OCI-LY1 (cell line): ENCODE measurements at regions not wholly inside any gene's neighbourhood (a gene's known extent, or its start where the extent isn't known, plus 50 kb on each side); places are given as distances from the start of the nearest gene placed in this dataset.

ENCODE experiments used
- H2AFZ ChIP-seq: fragments of 200-600 bp; sonication (generic), shearing (Covaris generic); 2 replicates; pipeline ENCODE4 v1.6.0; 2014; ENCODE audit warnings: antibody characterized with exemption, mild to moderate bottlenecking, low read length
- H3F3A ChIP-seq: fragments of 200-600 bp; sonication (generic), shearing (Covaris generic); 2 replicates; pipeline ENCODE4 v1.6.0; 2014; ENCODE audit warnings: mild to moderate bottlenecking, antibody characterized with exemption, low read length, moderate library complexity; ENCODE audit not compliant: insufficient read depth
- H3K27ac ChIP-seq: fragments of 200-600 bp; sonication (generic); 2 replicates; pipeline ENCODE4 v1.5.1; 2014; ENCODE audit warnings: low read length, mixed run types, mild to moderate bottlenecking, low read depth; ENCODE audit not compliant: poor library complexity, severe bottlenecking
- H3K27me3 ChIP-seq: fragments of 200-600 bp; sonication (generic); 2 replicates; pipeline ENCODE4 v1.6.0; 2014; ENCODE audit warnings: antibody characterized with exemption, mild to moderate bottlenecking, low read length, moderate library complexity; ENCODE audit not compliant: insufficient read depth
- H3K36me3 ChIP-seq: fragments of 200-600 bp; sonication (generic); 2 replicates; pipeline ENCODE4 v1.6.1; 2014; ENCODE audit warnings: mild to moderate bottlenecking, antibody characterized with exemption, low read length, moderate library complexity, mixed read lengths; ENCODE audit not compliant: insufficient read depth
- H3K4me1 ChIP-seq: fragments of 200-600 bp; sonication (generic); 2 replicates; pipeline ENCODE4 v1.5.1; 2014; ENCODE audit warnings: mild to moderate bottlenecking, low read length, moderate library complexity; ENCODE audit not compliant: insufficient read depth, severe bottlenecking
- H3K4me2 ChIP-seq: fragments of 200-600 bp; sonication (generic), shearing (Covaris generic); 2 replicates; pipeline ENCODE4 v1.6.1; 2014; ENCODE audit warnings: low read length
- H3K4me3 ChIP-seq: fragments of 200-600 bp; sonication (generic); 2 replicates; pipeline ENCODE4 v1.5.1; 2014; ENCODE audit warnings: low read length, low read depth, mild to moderate bottlenecking, mixed read lengths; ENCODE audit not compliant: poor library complexity, severe bottlenecking
- H3K79me2 ChIP-seq: fragments of 200-600 bp; shearing (Covaris generic); 2 replicates; pipeline ENCODE4 v1.6.1; 2016; ENCODE audit warnings: mixed run types, low read length, mixed read lengths; ENCODE audit not compliant: insufficient read depth
- H3K9ac ChIP-seq: fragments of 200-600 bp; sonication (generic), shearing (Covaris generic); 2 replicates; pipeline ENCODE4 v1.6.1; 2014; ENCODE audit warnings: mild to moderate bottlenecking, low read length, mixed read lengths
- H3K9me2 ChIP-seq: fragments of 200-600 bp; sonication (generic), shearing (Covaris generic); 2 replicates; pipeline ENCODE4 v1.6.1; 2014; ENCODE audit warnings: low read depth, mild to moderate bottlenecking, low read length, mixed read lengths
- H3K9me3 ChIP-seq: fragments of 200-600 bp; shearing (Covaris generic); 2 replicates; pipeline ENCODE4 v1.6.1; 2014; ENCODE audit warnings: low read length, mixed read lengths
- H4K20me1 ChIP-seq: fragments of 200-600 bp; sonication (generic), shearing (Covaris generic); 2 replicates; pipeline ENCODE4 v1.6.0; 2016; ENCODE audit warnings: mild to moderate bottlenecking, low read length; ENCODE audit not compliant: insufficient read depth
- CTCF ChIP-seq: fragments of 200-600 bp; sonication (generic), shearing (Covaris generic); IDR thresholded peaks from 2 replicates; pipeline ENCODE4 v1.5.1; 2017; ENCODE audit warnings: mild to moderate bottlenecking, antibody characterized with exemption, low read length, moderate library complexity, mixed read lengths
- EZH2 ChIP-seq: fragments of 200-600 bp; sonication (generic), shearing (Covaris generic); IDR thresholded peaks from 2 replicates; pipeline ENCODE4 v1.8.0; 2017; ENCODE audit warnings: borderline replicate concordance, mixed run types, mild to moderate bottlenecking, antibody characterized with exemption, low read length, moderate library complexity, mixed read lengths

GRCh38 chr6:97456070-97456469 lies 173.1 kb upstream of the MMS22L start:
- H3K4me3 ChIP-seq, result no peak overlapping the region
- no peaks in the 10 kb centered on the region for H3K36me3 ChIP-seq
- H3K9me2 ChIP-seq, result no peaks in the 10 kb centered on the region
- H3K4me1 ChIP-seq, result no peaks in the 10 kb centered on the region
- no peaks in the 10 kb centered on the region for H3F3A ChIP-seq
- no peaks in the 10 kb centered on the region for H3K27me3 ChIP-seq
- H3K9me3 ChIP-seq, result no peaks in the 10 kb centered on the region
- no peaks in the 10 kb centered on the region for H4K20me1 ChIP-seq
- H3K27ac ChIP-seq, result no peak overlapping the region
- no peak overlapping the region for H3K4me2 ChIP-seq
- no peaks in the 10 kb centered on the region for H3K79me2 ChIP-seq
- TF ChIP-seq EZH2 (no peak), CTCF (no peak)
- H2AFZ ChIP-seq, result no peak overlapping the region
- H3K9ac ChIP-seq, result no peak overlapping the region

GRCh38 chr6:97459535-97459934 lies 176.5 kb upstream of the MMS22L start:
- Histone ChIP-seq H2AFZ (no peak overlapping the region), H3K4me1 (no peaks in the 10 kb centered on the region), H3K9ac (no peak overlapping the region), H3K9me3 (no peaks in the 10 kb centered on the region), H3K27ac (no peak overlapping the region), H3K9me2 (no peaks in the 10 kb centered on the region), H3K79me2 (no peaks in the 10 kb centered on the region), H4K20me1 (no peaks in the 10 kb centered on the region), H3F3A (no peaks in the 10 kb centered on the region), H3K4me2 (no peak overlapping the region), H3K4me3 (no peak overlapping the region), H3K36me3 (no peaks in the 10 kb centered on the region), H3K27me3 (no peaks in the 10 kb centered on the region)
- TF ChIP-seq CTCF (no peak), EZH2 (no peak)

GRCh38 chr6:97459986-97460385 lies 177.0 kb upstream of the MMS22L start:
- no peaks in the 10 kb centered on the region for H3K4me1 ChIP-seq
- no peak overlapping the region for H3K4me2 ChIP-seq
- H3K79me2 ChIP-seq, result no peaks in the 10 kb centered on the region

GRCh38 chr6:97460394-97461080 lies 177.5 kb upstream of the MMS22L start:
- no peaks in the 10 kb centered on the region for H3K36me3 ChIP-seq
- no peaks in the 10 kb centered on the region for H3K27me3 ChIP-seq
- no peaks in the 10 kb centered on the region for H3F3A ChIP-seq
- H3K4me1 ChIP-seq, result no peaks in the 10 kb centered on the region
- H3K9me3 ChIP-seq, result no peaks in the 10 kb centered on the region
- H3K9ac ChIP-seq, result no peak overlapping the region
- H2AFZ ChIP-seq, result no peak overlapping the region
- H3K9me2 ChIP-seq, result no peaks in the 10 kb centered on the region
- H3K27ac ChIP-seq, result no peak overlapping the region
- no peak for TF ChIP-seq EZH2
- TF ChIP-seq CTCF, result no peak
- no peaks in the 10 kb centered on the region for H4K20me1 ChIP-seq
- H3K79me2 ChIP-seq, result no peaks in the 10 kb centered on the region
- H3K4me3 ChIP-seq, result no peak overlapping the region
- H3K4me2 ChIP-seq, result no peak overlapping the region

More at GRCh38 chr6:97459986-97460385, 177.0 kb upstream of the MMS22L start:
- no peaks in the 10 kb centered on the region for H3F3A ChIP-seq
- H4K20me1 ChIP-seq, result no peaks in the 10 kb centered on the region
- no peaks in the 10 kb centered on the region for H3K36me3 ChIP-seq
- H3K27me3 ChIP-seq, result no peaks in the 10 kb centered on the region
- no peak overlapping the region for H3K4me3 ChIP-seq
- no peak overlapping the region for H3K27ac ChIP-seq
- no peak overlapping the region for H2AFZ ChIP-seq
- TF ChIP-seq EZH2, result no peak
- H3K9me3 ChIP-seq, result no peaks in the 10 kb centered on the region
- H3K9ac ChIP-seq, result no peak overlapping the region
- no peaks in the 10 kb centered on the region for H3K9me2 ChIP-seq
